MCF 10A (cell line): ENCODE measurements at regions not wholly inside any gene's neighbourhood (a gene's known extent, or its start where the extent isn't known, plus 50 kb on each side); places are given as distances from the start of the nearest gene placed in this dataset.

Experiments
- BruUV-seq: library from RNA; stranded (reverse); fragments of 400-500 nt; replicated peaks from 2 replicates; lab custom pipeline; 2021; lab: Mats Ljungman, UMichigan
- CTCF ChIA-PET: fragments of 300-600 bp; sonication (Branson Sonifier 250); formaldehyde crosslinking; extraction: SDS; loops from one replicate; lab custom pipeline; 2021; ENCODE audit warnings: antibody characterized with exemption, inconsistent platforms; lab: Yijun Ruan, JAX
- POLR2A ChIA-PET: fragments of 300-600, 350-650 bp; sonication (Branson Sonifier 250); formaldehyde crosslinking; extraction: SDS; loops from one replicate; lab custom pipeline; 2020; ENCODE audit warnings: antibody characterized with exemption, inconsistent platforms; lab: Yijun Ruan, JAX
- DNase-seq: peaks from one replicate; pipeline ENCODE4 v3.0.0-alpha.2; 2018; ENCODE audit not compliant: unreplicated experiment
- H3K27ac Mint-ChIP-seq: one replicate; pipeline ENCODE4 v1.8.0; 2022; ENCODE audit warnings: mild to moderate bottlenecking, low read depth, mixed read lengths; ENCODE audit not compliant: unreplicated experiment
- H3K27me3 Mint-ChIP-seq: one replicate; pipeline ENCODE4 v1.8.0; 2022; ENCODE audit warnings: mixed read lengths; ENCODE audit not compliant: insufficient read depth, unreplicated experiment
- H3K36me3 Mint-ChIP-seq: one replicate; pipeline ENCODE4 v1.8.0; 2022; ENCODE audit warnings: mild to moderate bottlenecking, moderate library complexity, mixed read lengths; ENCODE audit not compliant: insufficient read depth, unreplicated experiment
- H3K4me1 Mint-ChIP-seq: one replicate; pipeline ENCODE4 v1.8.0; 2022; ENCODE audit warnings: mixed read lengths; ENCODE audit not compliant: insufficient read depth, unreplicated experiment
- H3K4me3 Mint-ChIP-seq: one replicate; pipeline ENCODE4 v1.8.0; 2022; ENCODE audit warnings: mild to moderate bottlenecking, moderate library complexity, mixed read lengths; ENCODE audit not compliant: unreplicated experiment
- H3K9me3 Mint-ChIP-seq: one replicate; pipeline ENCODE4 v1.8.0; 2022; ENCODE audit warnings: mixed read lengths; ENCODE audit not compliant: unreplicated experiment
- intact Hi-C: fragments of 100-400 bp; cut with micrococcal nuclease; formaldehyde crosslinking; loops from 2 replicates; pipeline ENCODE4 v1.14.1; 2022
- TF ChIP-seq, protein P1 (sequence below): fragments of 200-600 bp; IDR thresholded peaks from one replicate; pipeline ENCODE4 v1.8.0; 2022; ENCODE audit warnings: antibody characterized with exemption, mild to moderate bottlenecking; ENCODE audit not compliant: unreplicated experiment

DNA sequence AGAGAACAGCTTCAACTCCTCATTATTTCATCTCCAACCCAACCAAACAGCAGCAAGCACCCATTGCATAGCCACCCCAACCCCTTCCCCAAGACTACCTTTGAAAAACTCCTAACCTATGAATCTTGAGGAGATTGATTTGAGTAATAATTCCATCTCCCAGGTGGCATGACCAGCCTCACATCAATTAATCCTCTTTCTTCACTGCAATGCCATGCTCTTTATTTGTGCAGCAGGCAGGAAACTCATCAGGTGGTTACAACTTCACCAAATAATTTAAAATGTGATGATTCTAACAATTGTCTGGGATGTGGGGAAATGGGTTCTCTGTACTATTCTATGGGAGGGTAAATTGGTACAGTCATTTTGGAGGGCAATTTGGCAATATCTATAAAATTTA is 68.1 kb upstream of the POMGNT2 start:
- no TSS peak for BruUV-seq
- ChIA-PET CTCF (interaction anchor here (1.7 to 1.8 kb wide), 2 partner anchors 18 to 328 kb away, joined by 4 to 8 read pairs; no protein-coding TSS in a partner anchor), POLR2A (interaction anchor here (0.7 to 1.4 kb wide), 2 partner anchors 112 to 145 kb away, joined by 3 to 4 read pairs; partner anchors contain the start of gene SNRK)
- intact Hi-C loops = no loop called here
- H3K4me1 Mint-ChIP-seq = peaks cover 29% of the 10 kb centered on the region
- H3K27ac Mint-ChIP-seq = no peak overlapping the region
- H3K4me3 Mint-ChIP-seq = no peak overlapping the region
- DNase-seq = no peak
- H3K9me3 Mint-ChIP-seq = no peaks in the 10 kb centered on the region
- TF ChIP-seq, protein P1, sequence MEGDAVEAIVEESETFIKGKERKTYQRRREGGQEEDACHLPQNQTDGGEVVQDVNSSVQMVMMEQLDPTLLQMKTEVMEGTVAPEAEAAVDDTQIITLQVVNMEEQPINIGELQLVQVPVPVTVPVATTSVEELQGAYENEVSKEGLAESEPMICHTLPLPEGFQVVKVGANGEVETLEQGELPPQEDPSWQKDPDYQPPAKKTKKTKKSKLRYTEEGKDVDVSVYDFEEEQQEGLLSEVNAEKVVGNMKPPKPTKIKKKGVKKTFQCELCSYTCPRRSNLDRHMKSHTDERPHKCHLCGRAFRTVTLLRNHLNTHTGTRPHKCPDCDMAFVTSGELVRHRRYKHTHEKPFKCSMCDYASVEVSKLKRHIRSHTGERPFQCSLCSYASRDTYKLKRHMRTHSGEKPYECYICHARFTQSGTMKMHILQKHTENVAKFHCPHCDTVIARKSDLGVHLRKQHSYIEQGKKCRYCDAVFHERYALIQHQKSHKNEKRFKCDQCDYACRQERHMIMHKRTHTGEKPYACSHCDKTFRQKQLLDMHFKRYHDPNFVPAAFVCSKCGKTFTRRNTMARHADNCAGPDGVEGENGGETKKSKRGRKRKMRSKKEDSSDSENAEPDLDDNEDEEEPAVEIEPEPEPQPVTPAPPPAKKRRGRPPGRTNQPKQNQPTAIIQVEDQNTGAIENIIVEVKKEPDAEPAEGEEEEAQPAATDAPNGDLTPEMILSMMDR = no peak
- H3K27me3 Mint-ChIP-seq = no peaks in the 10 kb centered on the region
- H3K36me3 Mint-ChIP-seq = no peaks in the 10 kb centered on the region

GRCh38 chr3:43171748-43172147 is 65.9 kb upstream of the POMGNT2 start:
- peaks cover 17% of the 10 kb centered on the region for H3K4me1 Mint-ChIP-seq
- DNase-seq = peak; percentile 52
- CTCF ChIA-PET = interaction anchor here (0.5 to 1.7 kb wide), 5 partner anchors 9 to 371 kb away, joined by 3 to 6 read pairs (median 3); no protein-coding TSS in a partner anchor
- intact Hi-C loops = no loop called here
- POLR2A ChIA-PET = interaction anchor here (0.6 to 1.6 kb wide), 6 partner anchors 8 to 173 kb away, joined by 3 to 4 read pairs (median 3); no protein-coding TSS in a partner anchor
- no peak overlapping the region for H3K27ac Mint-ChIP-seq
- H3K27me3 Mint-ChIP-seq = no peaks in the 10 kb centered on the region
- no peak overlapping the region for H3K4me3 Mint-ChIP-seq
- BruUV-seq = no TSS peak
- H3K36me3 Mint-ChIP-seq = no peaks in the 10 kb centered on the region
- H3K9me3 Mint-ChIP-seq = no peaks in the 10 kb centered on the region
- TF ChIP-seq, protein P1 = no peak

GRCh38 chr3:43170553-43170952 is 64.7 kb upstream of the POMGNT2 start:
- intact Hi-C loops = no loop called here
- POLR2A ChIA-PET = interaction anchor here (0.7 to 0.9 kb wide), 4 partner anchors 44 to 538 kb away, joined by 3 read pairs; partner anchors contain the start of gene SNRK
- no peak overlapping the region for H3K4me3 Mint-ChIP-seq
- DNase-seq = no peak
- peaks cover 12% of the 10 kb centered on the region for H3K4me1 Mint-ChIP-seq
- TF ChIP-seq, protein P1 = no peak
- no TSS peak for BruUV-seq
- H3K27ac Mint-ChIP-seq = no peak overlapping the region
- CTCF ChIA-PET = interaction anchor here (0.5 to 1.7 kb wide), 6 partner anchors 8 to 207 kb away, joined by 3 to 6 read pairs (median 4); no protein-coding TSS in a partner anchor
- H3K36me3 Mint-ChIP-seq = no peaks in the 10 kb centered on the region
- H3K27me3 Mint-ChIP-seq = no peaks in the 10 kb centered on the region
- no peaks in the 10 kb centered on the region for H3K9me3 Mint-ChIP-seq

- H3K27ac Mint-ChIP-seq = no peak overlapping the region
- intact Hi-C loops = no loop called here
Measured at GRCh38 chr3:43169987-43170386, 64.1 kb upstream of the POMGNT2 start.

More at GRCh38 chr3:43169987-43170386, 64.1 kb upstream of the POMGNT2 start:
- H3K36me3 Mint-ChIP-seq = no peaks in the 10 kb centered on the region
- BruUV-seq = no TSS peak
- DNase-seq = no peak
- TF ChIP-seq, protein P1 = no peak
- ChIA-PET POLR2A (interaction anchor here (0.6 to 0.8 kb wide), 2 partner anchors 390 to 538 kb away, joined by 3 read pairs; no protein-coding TSS in a partner anchor), CTCF (interaction anchor here (0.5 to 1.7 kb wide), 5 partner anchors 9 to 1128 kb away, joined by 3 to 6 read pairs (median 4); no protein-coding TSS in a partner anchor)
- H3K27me3 Mint-ChIP-seq = no peaks in the 10 kb centered on the region
- no peak overlapping the region for H3K4me3 Mint-ChIP-seq
- H3K4me1 Mint-ChIP-seq = peaks cover 12% of the 10 kb centered on the region
- no peaks in the 10 kb centered on the region for H3K9me3 Mint-ChIP-seq
